ENCODE measurements at regions not wholly inside any gene's neighbourhood (a gene's known extent, or its start where the extent isn't known, plus 50 kb on each side); places are given as distances from the start of the nearest gene placed in this dataset.

GRCh38 chr9:90538566-90538965 is 104.1 kb downstream of the DIRAS2 start:
- Mint-ChIP-seq H3K9me3 (no peaks in the 10 kb centered on the region), H3K4me3 (no peak overlapping the region), H3K27me3 (ENCODE audit: insufficient read depth, low read depth, poor library complexity) (no peaks in the 10 kb centered on the region)

More at GRCh38 chr9:90538566-90538965, 104.1 kb downstream of the DIRAS2 start:
- H3K27ac ChIP-seq (ENCODE audit: low read depth): no peak overlapping the region
- Mint-ChIP-seq H3K4me1 (peaks cover 26% of the 10 kb centered on the region), H3K27ac (no peak overlapping the region), H3K36me3 (ENCODE audit: low read depth) (no peaks in the 10 kb centered on the region)
- H3K9me2 ChIP-seq (ENCODE audit: insufficient read depth): no peaks in the 10 kb centered on the region
- no peak overlapping the region for H3K4me3 ChIP-seq
- H3K27me3 ChIP-seq (ENCODE audit: insufficient read depth): no peaks in the 10 kb centered on the region
- no peaks in the 10 kb centered on the region for H4K20me1 ChIP-seq (replicated peaks; ENCODE audit: insufficient read depth)
- no peaks in the 10 kb centered on the region for H3F3A ChIP-seq (replicated peaks; ENCODE audit: low read depth)
- TF ChIP-seq JUNB (IDR thresholded peaks at IDR 0.05; ENCODE audit: unreplicated experiment) (no peak), CTCF (conservative IDR thresholded peaks at IDR 0.05; ENCODE audit: low read depth in 2 of 2) (no peak), CREB1 (CRISPR knock-in tag; IDR thresholded peaks at IDR 0.05; ENCODE audit: low read depth) (no peak), EZH2phosphoT487 (IDR thresholded peaks at IDR 0.05; ENCODE audit: unreplicated experiment) (no peak), ZNF331 (CRISPR knock-in tag; IDR thresholded peaks at IDR 0.05; ENCODE audit: low read depth) (no peak), ZNF114 (CRISPR knock-in tag; IDR thresholded peaks at IDR 0.05) (no peak), STAT1 (IDR thresholded peaks at IDR 0.05; ENCODE audit: unreplicated experiment) (no peak)
- TF ChIP-seq, protein P1, sequence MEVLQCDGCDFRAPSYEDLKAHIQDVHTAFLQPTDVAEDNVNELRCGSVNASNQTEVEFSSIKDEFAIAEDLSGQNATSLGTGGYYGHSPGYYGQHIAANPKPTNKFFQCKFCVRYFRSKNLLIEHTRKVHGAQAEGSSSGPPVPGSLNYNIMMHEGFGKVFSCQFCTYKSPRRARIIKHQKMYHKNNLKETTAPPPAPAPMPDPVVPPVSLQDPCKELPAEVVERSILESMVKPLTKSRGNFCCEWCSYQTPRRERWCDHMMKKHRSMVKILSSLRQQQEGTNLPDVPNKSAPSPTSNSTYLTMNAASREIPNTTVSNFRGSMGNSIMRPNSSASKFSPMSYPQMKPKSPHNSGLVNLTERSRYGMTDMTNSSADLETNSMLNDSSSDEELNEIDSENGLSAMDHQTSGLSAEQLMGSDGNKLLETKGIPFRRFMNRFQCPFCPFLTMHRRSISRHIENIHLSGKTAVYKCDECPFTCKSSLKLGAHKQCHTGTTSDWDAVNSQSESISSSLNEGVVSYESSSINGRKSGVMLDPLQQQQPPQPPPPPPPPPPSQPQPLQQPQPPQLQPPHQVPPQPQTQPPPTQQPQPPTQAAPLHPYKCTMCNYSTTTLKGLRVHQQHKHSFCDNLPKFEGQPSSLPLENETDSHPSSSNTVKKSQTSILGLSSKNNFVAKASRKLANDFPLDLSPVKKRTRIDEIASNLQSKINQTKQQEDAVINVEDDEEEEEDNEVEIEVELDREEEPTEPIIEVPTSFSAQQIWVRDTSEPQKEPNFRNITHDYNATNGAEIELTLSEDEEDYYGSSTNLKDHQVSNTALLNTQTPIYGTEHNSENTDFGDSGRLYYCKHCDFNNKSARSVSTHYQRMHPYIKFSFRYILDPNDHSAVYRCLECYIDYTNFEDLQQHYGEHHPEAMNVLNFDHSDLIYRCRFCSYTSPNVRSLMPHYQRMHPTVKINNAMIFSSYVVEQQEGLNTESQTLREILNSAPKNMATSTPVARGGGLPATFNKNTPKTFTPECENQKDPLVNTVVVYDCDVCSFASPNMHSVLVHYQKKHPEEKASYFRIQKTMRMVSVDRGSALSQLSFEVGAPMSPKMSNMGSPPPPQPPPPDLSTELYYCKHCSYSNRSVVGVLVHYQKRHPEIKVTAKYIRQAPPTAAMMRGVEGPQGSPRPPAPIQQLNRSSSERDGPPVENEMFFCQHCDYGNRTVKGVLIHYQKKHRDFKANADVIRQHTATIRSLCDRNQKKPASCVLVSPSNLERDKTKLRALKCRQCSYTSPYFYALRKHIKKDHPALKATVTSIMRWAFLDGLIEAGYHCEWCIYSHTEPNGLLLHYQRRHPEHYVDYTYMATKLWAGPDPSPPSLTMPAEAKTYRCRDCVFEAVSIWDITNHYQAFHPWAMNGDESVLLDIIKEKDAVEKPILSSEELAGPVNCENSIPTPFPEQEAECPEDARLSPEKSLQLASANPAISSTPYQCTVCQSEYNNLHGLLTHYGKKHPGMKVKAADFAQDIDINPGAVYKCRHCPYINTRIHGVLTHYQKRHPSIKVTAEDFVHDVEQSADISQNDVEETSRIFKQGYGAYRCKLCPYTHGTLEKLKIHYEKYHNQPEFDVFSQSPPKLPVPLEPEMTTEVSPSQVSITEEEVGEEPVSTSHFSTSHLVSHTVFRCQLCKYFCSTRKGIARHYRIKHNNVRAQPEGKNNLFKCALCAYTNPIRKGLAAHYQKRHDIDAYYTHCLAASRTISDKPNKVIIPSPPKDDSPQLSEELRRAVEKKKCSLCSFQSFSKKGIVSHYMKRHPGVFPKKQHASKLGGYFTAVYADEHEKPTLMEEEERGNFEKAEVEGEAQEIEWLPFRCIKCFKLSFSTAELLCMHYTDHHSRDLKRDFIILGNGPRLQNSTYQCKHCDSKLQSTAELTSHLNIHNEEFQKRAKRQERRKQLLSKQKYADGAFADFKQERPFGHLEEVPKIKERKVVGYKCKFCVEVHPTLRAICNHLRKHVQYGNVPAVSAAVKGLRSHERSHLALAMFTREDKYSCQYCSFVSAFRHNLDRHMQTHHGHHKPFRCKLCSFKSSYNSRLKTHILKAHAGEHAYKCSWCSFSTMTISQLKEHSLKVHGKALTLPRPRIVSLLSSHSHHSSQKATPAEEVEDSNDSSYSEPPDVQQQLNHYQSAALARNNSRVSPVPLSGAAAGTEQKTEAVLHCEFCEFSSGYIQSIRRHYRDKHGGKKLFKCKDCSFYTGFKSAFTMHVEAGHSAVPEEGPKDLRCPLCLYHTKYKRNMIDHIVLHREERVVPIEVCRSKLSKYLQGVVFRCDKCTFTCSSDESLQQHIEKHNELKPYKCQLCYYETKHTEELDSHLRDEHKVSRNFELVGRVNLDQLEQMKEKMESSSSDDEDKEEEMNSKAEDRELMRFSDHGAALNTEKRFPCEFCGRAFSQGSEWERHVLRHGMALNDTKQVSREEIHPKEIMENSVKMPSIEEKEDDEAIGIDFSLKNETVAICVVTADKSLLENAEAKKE (CRISPR knock-in tag; IDR thresholded peaks at IDR 0.05): no peak
- H3K4me2 ChIP-seq: no peak overlapping the region
- H2AFZ ChIP-seq: 0 out of 2 replicates have a peak overlapping the region, but pooled peaks have one; percentile 10
- peaks cover 25% of the 10 kb centered on the region for H3K4me1 ChIP-seq (ENCODE audit: insufficient read depth)
- H3K36me3 ChIP-seq (ENCODE audit: insufficient read depth): no peaks in the 10 kb centered on the region
- no peak for ATAC-seq
- no peaks in the 10 kb centered on the region for H3K79me2 ChIP-seq (replicated peaks; ENCODE audit: insufficient read depth)
- DNase-seq (ENCODE audit: low spot score): no peak

Data from GM23338 (cell line).